ENCODE measurements at regions not wholly inside any gene's neighbourhood (a gene's known extent, or its start where the extent isn't known, plus 50 kb on each side); places are given as distances from the start of the nearest gene placed in this dataset.

- no peak for TF ChIP-seq CTCF (IDR thresholded peaks at IDR 0.05)
- no peak for TF ChIP-seq POLR2A (IDR thresholded peaks at IDR 0.05)
Observed at GRCh38 chr7:9083837-9084236, 650.4 kb downstream of the NXPH1 start.

All from testis (tissue), 2 donors.